HEK293T (cell line): ENCODE measurements at regions not wholly inside any gene's neighbourhood (a gene's known extent, or its start where the extent isn't known, plus 50 kb on each side); places are given as distances from the start of the nearest gene placed in this dataset.

Experiments
- BHLHE40 ChIP-seq: fragments of 450-650 bp; IDR thresholded peaks from 2 replicates; pipeline ENCODE4 v1.6.1; 2016; ENCODE audit warnings: mild to moderate bottlenecking, moderate library complexity, borderline replicate concordance
- CTBP1 ChIP-seq: fragments of 450-650 bp; IDR thresholded peaks from 2 replicates; pipeline ENCODE4 v1.6.1; 2016; ENCODE audit warnings: borderline replicate concordance
- ELF4 ChIP-seq: fragments of 450-650 bp; IDR thresholded peaks from 2 replicates; pipeline ENCODE4 v1.6.1; 2017; ENCODE audit warnings: antibody characterized with exemption
- FOXA1 ChIP-seq: fragments of 450-650 bp; IDR thresholded peaks from 2 replicates; pipeline ENCODE4 v1.6.1; 2016; ENCODE audit warnings: mild to moderate bottlenecking
- FOXK2 ChIP-seq: fragments of 450-650 bp; IDR thresholded peaks from 2 replicates; pipeline ENCODE4 v1.6.1; 2016; ENCODE audit warnings: mild to moderate bottlenecking
- FOXM1 ChIP-seq: fragments of 450-650 bp; IDR thresholded peaks from 2 replicates; pipeline ENCODE4 v1.6.1; 2017; ENCODE audit warnings: mild to moderate bottlenecking, borderline replicate concordance
- HDGF ChIP-seq: fragments of 450-650 bp; IDR thresholded peaks from 2 replicates; pipeline ENCODE4 v1.6.1; 2017; ENCODE audit warnings: antibody characterized with exemption, borderline replicate concordance
- LEF1 ChIP-seq: fragments of 450-650 bp; IDR thresholded peaks from 2 replicates; pipeline ENCODE4 v1.6.1; 2017; ENCODE audit warnings: mild to moderate bottlenecking, borderline replicate concordance
- NFRKB ChIP-seq: fragments of 450-650 bp; IDR thresholded peaks from 2 replicates; pipeline ENCODE4 v1.6.1; 2016; ENCODE audit warnings: mild to moderate bottlenecking, moderate library complexity
- SP1 ChIP-seq: fragments of 450-650 bp; IDR thresholded peaks from 2 replicates; pipeline ENCODE4 v1.6.1; 2017
- SUZ12 ChIP-seq: fragments of 450-650 bp; IDR thresholded peaks from 2 replicates; pipeline ENCODE4 v1.6.1; 2016; ENCODE audit warnings: mild to moderate bottlenecking
- TARDBP ChIP-seq: fragments of 450-650 bp; IDR thresholded peaks from 2 replicates; pipeline ENCODE4 v1.6.1; 2016
- ZNF384 ChIP-seq: fragments of 450-650 bp; IDR thresholded peaks from 2 replicates; pipeline ENCODE4 v1.6.1; 2016
- TF ChIP-seq, protein P1 (sequence below): fragments of 450-650 bp; IDR thresholded peaks from 2 replicates; pipeline ENCODE4 v1.6.1; 2016

DNA sequence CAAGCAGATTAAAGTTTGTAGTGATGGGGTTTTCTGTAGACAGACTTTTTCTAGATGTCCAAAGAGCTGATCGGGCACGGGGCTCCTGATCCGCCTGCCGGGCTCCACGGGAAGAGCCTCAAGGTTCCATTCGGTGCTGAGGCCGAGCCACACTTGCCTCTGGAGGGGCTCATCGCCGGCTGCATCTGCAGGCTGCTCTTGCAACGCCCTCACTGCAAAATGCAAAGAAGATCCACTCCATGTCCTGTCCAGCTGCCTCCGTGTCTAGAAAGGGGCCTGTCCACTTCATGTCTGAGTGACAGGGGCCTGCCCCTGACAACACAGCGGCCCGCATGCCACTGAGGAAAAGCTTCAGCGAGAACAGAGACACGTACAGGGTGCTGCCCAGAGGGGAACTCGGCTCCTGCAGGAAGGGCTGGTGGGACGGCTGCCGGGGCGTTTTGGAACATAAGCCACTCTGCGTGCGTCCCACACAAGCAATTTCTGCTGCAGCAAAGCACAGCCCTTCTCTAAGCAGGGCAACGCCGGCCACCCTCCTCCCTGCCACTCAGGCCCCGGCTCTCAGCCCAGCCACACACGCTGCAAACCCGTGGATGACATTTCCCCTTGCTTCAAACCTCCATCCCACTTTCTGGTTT, 53.6 kb upstream of the CTDP1 start:
- TF ChIP-seq SUZ12 = no peak
- no peak for TF ChIP-seq FOXK2
- no peak for TF ChIP-seq FOXA1
- TF ChIP-seq SP1 = no peak
- TF ChIP-seq ELF4 = no peak
- TF ChIP-seq, protein P1, sequence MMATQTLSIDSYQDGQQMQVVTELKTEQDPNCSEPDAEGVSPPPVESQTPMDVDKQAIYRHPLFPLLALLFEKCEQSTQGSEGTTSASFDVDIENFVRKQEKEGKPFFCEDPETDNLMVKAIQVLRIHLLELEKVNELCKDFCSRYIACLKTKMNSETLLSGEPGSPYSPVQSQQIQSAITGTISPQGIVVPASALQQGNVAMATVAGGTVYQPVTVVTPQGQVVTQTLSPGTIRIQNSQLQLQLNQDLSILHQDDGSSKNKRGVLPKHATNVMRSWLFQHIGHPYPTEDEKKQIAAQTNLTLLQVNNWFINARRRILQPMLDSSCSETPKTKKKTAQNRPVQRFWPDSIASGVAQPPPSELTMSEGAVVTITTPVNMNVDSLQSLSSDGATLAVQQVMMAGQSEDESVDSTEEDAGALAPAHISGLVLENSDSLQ = no peak
- TF ChIP-seq FOXM1 = no peak
- no peak for TF ChIP-seq LEF1
- no peak for TF ChIP-seq HDGF
- no peak for TF ChIP-seq TARDBP
- TF ChIP-seq BHLHE40 = no peak
- no peak for TF ChIP-seq NFRKB
- no peak for TF ChIP-seq ZNF384
- TF ChIP-seq CTBP1 = no peak
